Ovary (tissue), 7 donors: ENCODE measurements at regions not wholly inside any gene's neighbourhood (a gene's known extent, or its start where the extent isn't known, plus 50 kb on each side); places are given as distances from the start of the nearest gene placed in this dataset.

Experiments used
- DNase-seq, 5 donors: peaks; one replicate each; pipeline ENCODE4 v3.0.0-alpha.2; 2019 to 2020
- H3K27ac ChIP-seq, 2 donors: fragments of 200-600 bp; one replicate each; pipeline versions ENCODE4 v1.5.1 to v1.8.0; 2019 to 2022
- H3K27me3 ChIP-seq: fragments of 200-600 bp; one replicate; pipeline ENCODE4 v1.8.0; 2022
- H3K36me3 ChIP-seq: fragments of 200-600 bp; sonication (generic); one replicate; pipeline ENCODE4 v1.5.1; 2019
- H3K4me1 ChIP-seq: one replicate; pipeline ENCODE4 v1.8.1; 2013; ENCODE audit warnings: mild to moderate bottlenecking, moderate library complexity; ENCODE audit not compliant: insufficient read depth
- H3K4me3 ChIP-seq: fragments of 200-600 bp; sonication (generic); one replicate; pipeline ENCODE4 v1.5.1; 2017
- H3K9me3 ChIP-seq, 2 donors: fragments of 200-600 bp in 1 of 2; sonication (generic) in 1 of 2; one replicate each; pipeline versions ENCODE4 v1.5.1 to v1.8.1; 2013 to 2019; ENCODE audit warnings: mild to moderate bottlenecking in 1 of 2, moderate library complexity in 1 of 2
- CTCF ChIP-seq, 3 donors: fragments of 450-650 bp in 2 of 3; fragments of 200-600 bp in 1 of 3; IDR thresholded peaks; one replicate each; pipeline versions ENCODE4 v1.5.1 to v1.8.0; 2016 to 2022; ENCODE audit warnings: antibody characterized with exemption in 3 of 3, mild to moderate bottlenecking in 1 of 3
- EP300 ChIP-seq: sonication (generic); formaldehyde crosslinking; IDR thresholded peaks from one replicate; pipeline ENCODE4 v1.6.1; 2017; ENCODE audit warnings: antibody characterized with exemption
- POLR2A ChIP-seq: fragments of 450-650 bp; IDR thresholded peaks from one replicate; pipeline ENCODE4 v1.6.1; 2017; ENCODE audit warnings: antibody characterized with exemption, mild to moderate bottlenecking, moderate library complexity
- WGBS, 3 donors: extraction: QIAGEN DNeasy Blood & Tissue Kit in 1 of 3; methylation state at CpG; one replicate each; pipeline versions ENCODE4 v1.1.5 to v1.1.7; 2013 to 2017; 5-methylcytosine and 5-hydroxymethylcytosine counted together
- intact Hi-C, 4 donors: fragments of 100-400 bp; cut with DNase I; formaldehyde crosslinking; loops; one replicate each; pipeline versions ENCODE4 v1.11.0 to v1.15.1; 2022 to 2023
- donor health status: DM: no; HTN: no; CAD: no; lungs with moderate emphysema.
- donor health status: DM: no; HTN: no; CAD: no.
- donor health status: Bipolar disorder and iron deficiency.
- donor health status: DM: no; HTN: no; CAD: no.
- donor health status: DM: yes; HTN: yes; CAD: no.

- DNase-seq: no peak
- Histone ChIP-seq H3K36me3 (no peaks in the 10 kb centered on the region), H3K4me3 (no peak overlapping the region), H3K4me1 (no peaks in the 10 kb centered on the region), H3K9me3 (no peaks in the 10 kb centered on the region), H3K27me3 (no peaks in the 10 kb centered on the region), H3K27ac (no peak overlapping the region)
- WGBS, 3 donors: 93 to 99% (median 95%) methylated on average over 4 of the region's 4 CpGs
- TF ChIP-seq POLR2A: no peak
- intact Hi-C loops: no loop called here
Measured at GRCh38 chr9:86548220-86548619, 194.0 kb upstream of the TUT7 start.

GRCh38 chr9:86547571-86547970, 193.4 kb upstream of the TUT7 start:
- Histone ChIP-seq H3K27me3 (no peaks in the 10 kb centered on the region), H3K27ac (no peak overlapping the region), H3K4me1 (no peaks in the 10 kb centered on the region), H3K36me3 (no peaks in the 10 kb centered on the region), H3K9me3 (no peaks in the 10 kb centered on the region), H3K4me3 (no peak overlapping the region)
- TF ChIP-seq POLR2A: no peak
- intact Hi-C loops: no loop called here
- no peak for DNase-seq

- Histone ChIP-seq H3K27me3 (no peaks in the 10 kb centered on the region), H3K36me3 (no peaks in the 10 kb centered on the region), H3K4me1 (no peaks in the 10 kb centered on the region), H3K27ac (no peak overlapping the region), H3K9me3 (no peaks in the 10 kb centered on the region), H3K4me3 (no peak overlapping the region)
- intact Hi-C loops: no loop called here
- 90 to 96% (median 92%) methylated on average over 5 of the region's 5 CpGs for WGBS, 3 donors
- DNase-seq: no peak
- TF ChIP-seq POLR2A (no peak), CTCF (IDR thresholded peaks at IDR 0.05) (no peak), EP300 (no peak)
Measured at GRCh38 chr9:86546712-86547111, 192.5 kb upstream of the TUT7 start.

GRCh38 chr9:86545090-86545489, 190.9 kb upstream of the TUT7 start:
- Histone ChIP-seq H3K27me3 (no peaks in the 10 kb centered on the region), H3K27ac (no peak overlapping the region), H3K4me1 (no peaks in the 10 kb centered on the region), H3K4me3 (no peak overlapping the region), H3K9me3 (no peaks in the 10 kb centered on the region), H3K36me3 (no peaks in the 10 kb centered on the region)
- intact Hi-C loops: no loop called here
- no peak for DNase-seq
- no peak for TF ChIP-seq CTCF (IDR thresholded peaks at IDR 0.05)
- no peak for TF ChIP-seq POLR2A
- TF ChIP-seq EP300: no peak
- 25 to 40% (median 26%) methylated on average over 2 of the region's 2 CpGs for WGBS, 3 donors

- Histone ChIP-seq H3K9me3 (no peaks in the 10 kb centered on the region), H3K27me3 (no peaks in the 10 kb centered on the region), H3K27ac (no peak overlapping the region), H3K4me3 (no peak overlapping the region), H3K36me3 (no peaks in the 10 kb centered on the region), H3K4me1 (no peaks in the 10 kb centered on the region)
- intact Hi-C loops: no loop called here
- no peak for DNase-seq
- 22 to 31% (median 23%) methylated on average over 2 of the region's 2 CpGs for WGBS, 3 donors
- TF ChIP-seq CTCF (IDR thresholded peaks at IDR 0.05): no peak
Measured at GRCh38 chr9:86541014-86541570, 186.9 kb upstream of the TUT7 start.
